H1 (cell line): ENCODE measurements at regions not wholly inside any gene's neighbourhood (a gene's known extent, or its start where the extent isn't known, plus 50 kb on each side); places are given as distances from the start of the nearest gene placed in this dataset.

Experiments
- CTCF ChIA-PET: fragments of 300-600 bp; sonication (Branson Sonifier 250); formaldehyde crosslinking; loops from one replicate; lab custom pipeline; 2021; ENCODE audit not compliant: partially characterized antibody; lab: Charles Lee
- POLR2A ChIA-PET: fragments of 300-600 bp; sonication (Branson Sonifier 250); formaldehyde crosslinking; loops from one replicate; lab custom pipeline; 2021; ENCODE audit warnings: inconsistent platforms; ENCODE audit not compliant: partially characterized antibody; lab: Charles Lee
- DNase-seq, 2 experiments: peaks; one replicate each; pipeline versions ENCODE4 v3.0.0 to v3.0.0-alpha.2; 2010 to 2022; ENCODE audit warnings: low spot score in 2 of 2, low read depth in 1 of 2, mixed read lengths in 1 of 2
- FAIRE-seq: peaks from 2 replicates; lab custom pipeline; 2011; peaks lifted over from hg19 to GRCh38; lab: Jason Lieb, UNC
- H2AFZ ChIP-seq: 2 replicates; pipeline ENCODE4 v1.8.1; 2012; ENCODE audit warnings: low read length, inconsistent platforms
- H2AK5ac ChIP-seq: 2 replicates; pipeline ENCODE4 v1.6.1; 2013; ENCODE audit warnings: low read depth, low read length
- H2BK120ac ChIP-seq: replicated peaks from 2 replicates; pipeline ENCODE3; 2013; ENCODE audit warnings: low read depth, low read length, inconsistent platforms
- H2BK12ac ChIP-seq: 2 replicates; pipeline ENCODE4 v1.6.1; 2013; ENCODE audit warnings: low read depth, low read length
- H2BK15ac ChIP-seq: 2 replicates; pipeline ENCODE4 v1.6.1; 2013; ENCODE audit warnings: low read length
- H2BK20ac ChIP-seq: 2 replicates; pipeline ENCODE4 v1.6.1; 2013; ENCODE audit warnings: low read length
- H2BK5ac ChIP-seq: 2 replicates; pipeline ENCODE4 v1.6.1; 2013; ENCODE audit warnings: low read depth, low read length
- H3K14ac ChIP-seq: 2 replicates; pipeline ENCODE4 v1.6.1; 2013; ENCODE audit warnings: inconsistent platforms; ENCODE audit not compliant: insufficient read length
- H3K18ac ChIP-seq: 2 replicates; pipeline ENCODE4 v1.6.1; 2013; ENCODE audit warnings: low read length; ENCODE audit errors: extremely low read depth
- H3K23ac ChIP-seq: 2 replicates; pipeline ENCODE4 v1.6.1; 2013; ENCODE audit warnings: inconsistent platforms; ENCODE audit not compliant: insufficient read length
- H3K23me2 ChIP-seq: 2 replicates; pipeline ENCODE4 v1.6.1; 2013; ENCODE audit warnings: low read depth, low read length
- H3K27ac ChIP-seq: 2 replicates; pipeline ENCODE4 v1.6.1; 2011; ENCODE audit warnings: low read depth, low read length, inconsistent platforms
- H3K27me3 ChIP-seq, 4 experiments: replicated peaks in 1 of 4; 1 replicate in 1 of 4; 2 replicates in 3 of 4; pipeline versions ENCODE4 v1.6.1 to v1.8.1; 2011 to 2013; ENCODE audit warnings: low read length in 3 of 4, mild to moderate bottlenecking in 3 of 4, inconsistent platforms in 2 of 4, mixed read lengths in 2 of 4, moderate library complexity in 1 of 4; ENCODE audit not compliant: control insufficient read depth in 3 of 4, insufficient read depth in 3 of 4; ENCODE audit errors: extremely low read depth in 1 of 4
- H3K36me3 ChIP-seq, 4 experiments: 2 replicates each; pipeline versions ENCODE4 v1.6.1 to v1.8.1; 2011 to 2013; ENCODE audit warnings: mild to moderate bottlenecking in 4 of 4, low read length in 3 of 4, moderate library complexity in 2 of 4, control low read depth in 1 of 4, inconsistent platforms in 1 of 4; ENCODE audit not compliant: insufficient read depth in 4 of 4, control insufficient read depth in 2 of 4
- H3K4ac ChIP-seq: replicated peaks from 2 replicates; pipeline ENCODE3; 2013; ENCODE audit warnings: low read length, low read depth, mixed read lengths, inconsistent platforms; ENCODE audit not compliant: insufficient read length
- H3K4me1 ChIP-seq, 4 experiments: replicated peaks in 1 of 4; 1 replicate in 1 of 4; 2 replicates in 3 of 4; pipeline versions ENCODE4 v1.6.1 to v1.8.1; 2011 to 2013; ENCODE audit warnings: low read length in 3 of 4, inconsistent platforms in 2 of 4, mixed read lengths in 1 of 4; ENCODE audit not compliant: insufficient read depth in 4 of 4, control insufficient read depth in 3 of 4
- H3K4me2 ChIP-seq, 2 experiments: 2 replicates each; pipeline versions ENCODE4 v1.6.1 to v1.8.1; 2011 to 2013; ENCODE audit warnings: low read depth in 2 of 2, low read length in 2 of 2, control low read depth in 1 of 2, inconsistent platforms in 1 of 2, mild to moderate bottlenecking in 1 of 2; ENCODE audit not compliant: insufficient read depth in 1 of 2
- H3K4me3 ChIP-seq, 4 experiments: fragments of 200-600, 300-600 bp in 1 of 4; sonication (generic), shearing (Covaris generic), sonication (Bioruptor Twin) in 1 of 4; 2 replicates each; pipeline versions ENCODE4 v1.5.1 to v1.8.1; 2011 to 2016; ENCODE audit warnings: low read length in 4 of 4, low read depth in 3 of 4, control low read depth in 2 of 4, inconsistent platforms in 2 of 4, mild to moderate bottlenecking in 2 of 4, mixed read lengths in 1 of 4, moderate library complexity in 1 of 4; ENCODE audit not compliant: insufficient read depth in 2 of 4; ENCODE audit errors: extremely low read depth in 1 of 4
- H3K56ac ChIP-seq: replicated peaks from 2 replicates; pipeline ENCODE3; 2013; ENCODE audit warnings: low read depth, mild to moderate bottlenecking, mixed read lengths, low read length, inconsistent platforms; ENCODE audit not compliant: insufficient read length
- H3K79me1 ChIP-seq: 2 replicates; pipeline ENCODE4 v1.6.1; 2013; ENCODE audit warnings: low read depth, low read length, control low read depth
- H3K79me2 ChIP-seq, 2 experiments: 2 replicates each; pipeline versions ENCODE4 v1.6.1 to v1.8.1; 2012 to 2013; ENCODE audit warnings: low read length in 2 of 2, mild to moderate bottlenecking in 2 of 2, inconsistent platforms in 1 of 2; ENCODE audit not compliant: insufficient read depth in 2 of 2, control insufficient read depth in 1 of 2
- H3K9ac ChIP-seq, 4 experiments: replicated peaks in 1 of 4; 1 replicate in 1 of 4; 2 replicates in 3 of 4; pipeline versions ENCODE4 v1.6.1 to v1.8.1; 2011 to 2013; ENCODE audit warnings: low read depth in 3 of 4, low read length in 3 of 4, control low read depth in 2 of 4, mild to moderate bottlenecking in 2 of 4, moderate library complexity in 2 of 4, inconsistent platforms in 1 of 4; ENCODE audit errors: extremely low read depth in 1 of 4
- H3K9me3 ChIP-seq, 2 experiments: 2 replicates each; pipeline versions ENCODE4 v1.6.1 to v1.8.1; 2012 to 2013; ENCODE audit warnings: mild to moderate bottlenecking in 2 of 2, moderate library complexity in 2 of 2, control low read depth in 1 of 2, inconsistent platforms in 1 of 2, low read depth in 1 of 2, low read length in 1 of 2, mixed read lengths in 1 of 2; ENCODE audit not compliant: insufficient read depth in 2 of 2
- H4K20me1 ChIP-seq, 2 experiments: replicated peaks in 1 of 2; 2 replicates each; pipeline versions ENCODE3 to v1.8.1; 2011 to 2013; ENCODE audit warnings: inconsistent platforms in 2 of 2, low read length in 2 of 2, mild to moderate bottlenecking in 1 of 2; ENCODE audit not compliant: insufficient read depth in 2 of 2, control insufficient read depth in 1 of 2
- H4K5ac ChIP-seq: 2 replicates; pipeline ENCODE4 v1.6.1; 2013; ENCODE audit warnings: low read length, low read depth, mixed read lengths, inconsistent platforms; ENCODE audit not compliant: insufficient read length
- H4K8ac ChIP-seq: 2 replicates; pipeline ENCODE4 v1.8.0; 2013; ENCODE audit warnings: mild to moderate bottlenecking, moderate library complexity, low read length, inconsistent platforms; ENCODE audit not compliant: insufficient read depth; ENCODE audit errors: extremely low read depth
- H4K91ac ChIP-seq: replicated peaks from 2 replicates; pipeline ENCODE3; 2013; ENCODE audit warnings: low read length, mixed read lengths, inconsistent platforms; ENCODE audit not compliant: insufficient read length
- CBX8 ChIP-seq: fragments of 300-800, 300-1000 bp; sonication (generic); IDR thresholded peaks from 2 replicates; pipeline ENCODE4 v1.7.1; 2016; ENCODE audit warnings: low read depth, low read length, borderline replicate concordance
- CREB1 ChIP-seq: IDR thresholded peaks from 2 replicates; pipeline ENCODE4 v1.6.1; 2012; ENCODE audit warnings: inconsistent platforms
- MAX ChIP-seq: IDR thresholded peaks from 2 replicates; pipeline ENCODE4 v1.6.1; 2012; ENCODE audit warnings: inconsistent platforms
- POLR2A ChIP-seq, 2 experiments: IDR thresholded peaks; 1 replicate in 1 of 2; 2 replicates in 1 of 2; pipeline ENCODE4 v1.6.1; 2011; ENCODE audit warnings: low read depth in 2 of 2, low read length in 2 of 2, mild to moderate bottlenecking in 2 of 2; ENCODE audit errors: control extremely low read depth in 1 of 2
- SP1 ChIP-seq: IDR thresholded peaks from 2 replicates; pipeline ENCODE4 v1.6.1; 2011; ENCODE audit warnings: low read depth, low read length
- YY1 ChIP-seq: IDR thresholded peaks from 2 replicates; pipeline ENCODE4 v1.6.1; 2011; ENCODE audit warnings: low read depth, mild to moderate bottlenecking, low read length
- WGBS, 2 experiments: shearing (Covaris generic) in 1 of 2; methylation state at CpG; one replicate each; pipeline versions ENCODE4 v1.1.6 to v1.1.7; 2013 to 2015; ENCODE audit warnings: low lambda C conversion rate in 2 of 2, mixed read lengths in 2 of 2, inconsistent platforms in 1 of 2, low coverage in 1 of 2, missing lambda C conversion rate in 1 of 2; ENCODE audit not compliant: insufficient replicate concordance in 2 of 2, insufficient coverage in 1 of 2, insufficient read length in 1 of 2; ENCODE audit errors: extremely low coverage in 1 of 2, missing lambda C conversion rate in 1 of 2; 5-methylcytosine and 5-hydroxymethylcytosine counted together

GRCh38 chr6:3916211-3916610 lies 67.0 kb downstream of the FAM50B start:
- H3K27me3 ChIP-seq = no peaks in the 10 kb centered on the region
- H2AFZ ChIP-seq = no peak overlapping the region
- no peak overlapping the region for H3K4me2 ChIP-seq
- H3K9me3 ChIP-seq = peaks cover 3 to 4% of the 10 kb centered on the region in 2 experiments; a peak in 2 of 4 replicates
- no peak overlapping the region for H4K5ac ChIP-seq
- WGBS, 2 experiments = 82% methylated on average over 2 of the region's 2 CpGs; no CpG with 5 or more reads in 1 of the 2 experiments
- ChIA-PET CTCF (interaction anchor here (0.5 to 1.2 kb wide), 3 partner anchors 19 to 175 kb away, joined by 3 to 5 read pairs (median 3); no protein-coding TSS in a partner anchor), POLR2A (no interaction called here)
- no peaks in the 10 kb centered on the region for H3K23me2 ChIP-seq
- H3K23ac ChIP-seq = no peak overlapping the region
- no peaks in the 10 kb centered on the region for H3K36me3 ChIP-seq
- FAIRE-seq (no peak), DNase-seq (no peak)
- H2BK12ac ChIP-seq = no peak overlapping the region
- H3K4me3 ChIP-seq = no peak overlapping the region
- no peak overlapping the region for H3K56ac ChIP-seq
- H2BK15ac ChIP-seq = no peak overlapping the region
- no peak overlapping the region for H2BK20ac ChIP-seq
- H3K18ac ChIP-seq = no peak overlapping the region
- H2BK5ac ChIP-seq = no peak overlapping the region
- no peak overlapping the region for H3K27ac ChIP-seq
- no peak overlapping the region for H2BK120ac ChIP-seq
- H3K4me1 ChIP-seq = no peaks in the 10 kb centered on the region
- H3K14ac ChIP-seq = no peak overlapping the region
- no peaks in the 10 kb centered on the region for H3K79me2 ChIP-seq
- no peak overlapping the region for H2AK5ac ChIP-seq
- H4K20me1 ChIP-seq = no peaks in the 10 kb centered on the region
- no peak overlapping the region for H3K4ac ChIP-seq
- H4K8ac ChIP-seq = no peak overlapping the region
- H3K9ac ChIP-seq = no peak overlapping the region
- H4K91ac ChIP-seq = no peak overlapping the region
- no peaks in the 10 kb centered on the region for H3K79me1 ChIP-seq
- TF ChIP-seq YY1 (no peak), SP1 (no peak), MAX (no peak), CBX8 (no peak), CREB1 (no peak), POLR2A (IDR thresholded peaks at IDR 0.05; ENCODE audit: control extremely low read depth in 1 of 2, low read depth in 2 of 2, low read length in 2 of 2) (no peak)
